ENCODE measurements at regions not wholly inside any gene's neighbourhood (a gene's known extent, or its start where the extent isn't known, plus 50 kb on each side); places are given as distances from the start of the nearest gene placed in this dataset.

- no peak for TF ChIP-seq CTCF (IDR thresholded peaks at IDR 0.05)
- ATAC-seq (ENCODE audit: low FRiP score) (no peak), DNase-seq (ENCODE audit: low spot score) (no peak)
Measured at GRCh38 chr22:27131346-27131745, 474.0 kb downstream of the MIAT start.

DNA sequence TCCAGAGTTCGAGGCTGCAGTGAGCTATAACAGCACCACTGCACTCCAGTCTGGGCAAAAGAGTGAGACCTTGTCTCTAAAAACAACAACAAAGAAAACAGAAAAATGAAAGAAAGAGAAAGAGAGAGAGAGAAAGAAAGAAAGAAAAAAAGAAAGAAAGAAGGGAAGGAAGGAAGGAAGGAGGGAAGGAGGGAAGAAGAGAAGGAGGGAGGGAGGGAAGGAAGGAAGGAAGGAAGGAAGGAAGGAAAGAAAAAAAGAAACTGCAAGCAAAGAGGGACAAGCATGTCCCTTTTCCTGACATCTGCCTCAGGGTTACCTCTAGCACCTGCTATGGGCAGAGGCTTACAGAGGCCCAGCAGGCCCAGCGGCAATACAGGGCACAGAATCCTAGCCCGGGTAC is 475.0 kb downstream of the MIAT start:
- no peak for TF ChIP-seq CTCF (IDR thresholded peaks at IDR 0.05)
- no peak for DNase-seq (ENCODE audit: low spot score)
- no peak for ATAC-seq (ENCODE audit: low FRiP score)

GRCh38 chr22:27133019-27133431 is 475.6 kb downstream of the MIAT start:
- DNase-seq (ENCODE audit: low spot score) (no peak), ATAC-seq (ENCODE audit: low FRiP score) (no peak)
- TF ChIP-seq CTCF (IDR thresholded peaks at IDR 0.05): no peak

- TF ChIP-seq CTCF (IDR thresholded peaks at IDR 0.05): no peak
- DNase-seq (ENCODE audit: low spot score) (no peak), ATAC-seq (ENCODE audit: low FRiP score) (peak; percentile 63)
Measured at GRCh38 chr22:27133681-27134314, 476.4 kb downstream of the MIAT start.

- ATAC-seq (ENCODE audit: low FRiP score) (peak; percentile 89), DNase-seq (ENCODE audit: low spot score) (no peak)
- no peak for TF ChIP-seq CTCF (IDR thresholded peaks at IDR 0.05)
Measured at GRCh38 chr22:27134315-27134701, 476.9 kb downstream of the MIAT start.

- ATAC-seq (ENCODE audit: low FRiP score): peak; percentile 46
- DNase-seq (ENCODE audit: low spot score): no peak
Measured at GRCh38 chr22:27135031-27135981, 477.9 kb downstream of the MIAT start.

More at GRCh38 chr22:27135031-27135981, 477.9 kb downstream of the MIAT start:
- no peak for TF ChIP-seq CTCF (IDR thresholded peaks at IDR 0.05)
